WTC11 (cell line): ENCODE measurements at regions not wholly inside any gene's neighbourhood (a gene's known extent, or its start where the extent isn't known, plus 50 kb on each side); places are given as distances from the start of the nearest gene placed in this dataset.

Source experiments
- ATAC-seq: fragments of 200-7000 bp; cut with Tn5 transposase; 2 replicates; pipeline ENCODE4 v1.10.0; 2021; ENCODE audit warnings: mild to moderate bottlenecking, moderate library complexity
- CTCF ChIA-PET: fragments of 300-600 bp; sonication (Branson Sonifier 250); formaldehyde crosslinking; loops from one replicate; lab custom pipeline; 2021; ENCODE audit warnings: antibody characterized with exemption; lab: Charles Lee
- POLR2A ChIA-PET: fragments of 350-600 bp; sonication (Branson Sonifier 250); formaldehyde crosslinking; loops from one replicate; lab custom pipeline; 2021; ENCODE audit warnings: antibody characterized with exemption; lab: Charles Lee
- DNase-seq: peaks from one replicate; pipeline ENCODE4 v3.0.0; 2021; ENCODE audit warnings: low spot score
- H3K27ac Mint-ChIP-seq: 2 replicates; pipeline ENCODE4 v1.8.0; 2021; ENCODE audit warnings: mixed read lengths
- H3K27me3 Mint-ChIP-seq: 2 replicates; pipeline ENCODE4 v1.8.0; 2021; ENCODE audit warnings: low read depth, mild to moderate bottlenecking, moderate library complexity, mixed read lengths
- H3K36me3 Mint-ChIP-seq: 2 replicates; pipeline ENCODE4 v1.8.0; 2021; ENCODE audit warnings: mixed read lengths
- H3K4me1 Mint-ChIP-seq: 2 replicates; pipeline ENCODE4 v1.8.0; 2022; ENCODE audit warnings: mixed read lengths
- H3K4me3 Mint-ChIP-seq: 2 replicates; pipeline ENCODE4 v1.8.0; 2021; ENCODE audit warnings: mild to moderate bottlenecking, moderate library complexity, mixed read lengths
- H3K9me3 Mint-ChIP-seq: 2 replicates; pipeline ENCODE4 v1.8.0; 2021; ENCODE audit warnings: mixed read lengths
- AFF4 ChIP-seq: sonication (generic); formaldehyde crosslinking; IDR thresholded peaks from 2 replicates; pipeline ENCODE4 v1.8.1; 2023; ENCODE audit warnings: mild to moderate bottlenecking, missing genetic modification reagents, borderline replicate concordance
- ARID4B ChIP-seq: sonication (generic); formaldehyde crosslinking; IDR thresholded peaks from 2 replicates; pipeline ENCODE4 v1.8.0; 2023; ENCODE audit warnings: missing genetic modification reagents, mild to moderate bottlenecking, borderline replicate concordance
- ATF1 ChIP-seq: sonication (generic); formaldehyde crosslinking; IDR thresholded peaks from 2 replicates; pipeline ENCODE4 v1.8.1; 2023; ENCODE audit warnings: mild to moderate bottlenecking, moderate library complexity, missing genetic modification reagents
- CTCF ChIP-seq: fragments of 200-600 bp; IDR thresholded peaks from 2 replicates; pipeline ENCODE4 v1.8.0; 2022; ENCODE audit warnings: antibody characterized with exemption
- IRF1 ChIP-seq: sonication (generic); formaldehyde crosslinking; IDR thresholded peaks from 2 replicates; pipeline ENCODE4 v1.8.0; 2023; ENCODE audit warnings: missing genetic modification reagents
- IRF2 ChIP-seq: sonication (generic); formaldehyde crosslinking; IDR thresholded peaks from 2 replicates; pipeline ENCODE4 v1.8.0; 2022; ENCODE audit warnings: low read depth, missing genetic modification reagents, borderline replicate concordance
- KAT7 ChIP-seq: sonication (generic); formaldehyde crosslinking; IDR thresholded peaks from 2 replicates; pipeline ENCODE4 v1.8.1; 2023; ENCODE audit warnings: missing genetic modification reagents, mild to moderate bottlenecking, borderline replicate concordance
- MAX ChIP-seq: sonication (generic); formaldehyde crosslinking; IDR thresholded peaks from 2 replicates; pipeline ENCODE4 v1.8.0; 2022; ENCODE audit warnings: mild to moderate bottlenecking, missing genetic modification reagents
- MXD4 ChIP-seq: fragments of 250-450 bp; sonication (Bioruptor Pico); IDR thresholded peaks from 2 replicates; pipeline ENCODE4 v1.8.0; 2021; ENCODE audit warnings: mild to moderate bottlenecking, moderate library complexity, borderline replicate concordance
- NR3C1 ChIP-seq: sonication (generic); formaldehyde crosslinking; conservative IDR thresholded peaks from 2 replicates; pipeline ENCODE4 v1.8.1; 2023; ENCODE audit warnings: low read depth, mild to moderate bottlenecking, missing genetic modification reagents
- PREB ChIP-seq: sonication (generic); formaldehyde crosslinking; IDR thresholded peaks from 2 replicates; pipeline ENCODE4 v1.8.1; 2022; ENCODE audit warnings: mild to moderate bottlenecking, missing genetic modification reagents, moderate library complexity, borderline replicate concordance
- TEAD1 ChIP-seq: sonication (generic); formaldehyde crosslinking; IDR thresholded peaks from 2 replicates; pipeline ENCODE4 v1.8.0; 2022; ENCODE audit warnings: mild to moderate bottlenecking, missing genetic modification reagents
- TP53 ChIP-seq: sonication (generic); formaldehyde crosslinking; IDR thresholded peaks from 2 replicates; pipeline ENCODE4 v1.8.1; 2023; ENCODE audit warnings: mild to moderate bottlenecking, missing genetic modification reagents
- USF2 ChIP-seq: sonication (generic); formaldehyde crosslinking; IDR thresholded peaks from 2 replicates; pipeline ENCODE4 v1.8.1; 2023; ENCODE audit warnings: mild to moderate bottlenecking, missing genetic modification reagents, moderate library complexity
- ZNF121 ChIP-seq: sonication (generic); formaldehyde crosslinking; IDR thresholded peaks from 2 replicates; pipeline ENCODE4 v1.8.0; 2023; ENCODE audit warnings: missing genetic modification reagents
- ZNF219 ChIP-seq: sonication (generic); formaldehyde crosslinking; IDR thresholded peaks from 2 replicates; pipeline ENCODE4 v1.8.0; 2023; ENCODE audit warnings: missing genetic modification reagents, mild to moderate bottlenecking, borderline replicate concordance
- ZNF396 ChIP-seq: fragments of 250-450 bp; sonication (Bioruptor Pico); IDR thresholded peaks from 2 replicates; pipeline ENCODE4 v1.8.0; 2021; ENCODE audit warnings: mild to moderate bottlenecking, moderate library complexity, borderline replicate concordance

- no peak for DNase-seq
- Mint-ChIP-seq H3K27ac (no peak overlapping the region), H3K4me3 (no peak overlapping the region), H3K9me3 (no peaks in the 10 kb centered on the region), H3K27me3 (no peaks in the 10 kb centered on the region), H3K36me3 (no peaks in the 10 kb centered on the region), H3K4me1 (no peaks in the 10 kb centered on the region)
- CTCF ChIA-PET = interaction anchor here (0.6 to 1.7 kb wide), 3 partner anchors 53 to 986 kb away, joined by 3 to 8 read pairs (median 4); no protein-coding TSS in a partner anchor
- POLR2A ChIA-PET = no interaction called here
- TF ChIP-seq ZNF219 (CRISPR knock-in tag) (no peak), KAT7 (CRISPR knock-in tag) (no peak), MAX (CRISPR knock-in tag) (no peak), USF2 (no peak), TP53 (no peak), TEAD1 (CRISPR knock-in tag) (no peak), ZNF396 (CRISPR knock-in tag) (no peak), MXD4 (CRISPR knock-in tag) (no peak), PREB (CRISPR knock-in tag) (no peak), IRF2 (CRISPR knock-in tag) (no peak), NR3C1 (no peak), ARID4B (CRISPR knock-in tag) (no peak), AFF4 (CRISPR knock-in tag) (no peak), ATF1 (CRISPR knock-in tag) (no peak)
- no peak for ATAC-seq
Observed at GRCh38 chr1:30327370-30328099, 395.9 kb downstream of the MATN1 start.

GRCh38 chr1:30325999-30326398, 397.4 kb downstream of the MATN1 start:
- Mint-ChIP-seq H3K4me1 (no peaks in the 10 kb centered on the region), H3K27me3 (no peaks in the 10 kb centered on the region), H3K27ac (no peak overlapping the region), H3K9me3 (no peaks in the 10 kb centered on the region), H3K36me3 (no peaks in the 10 kb centered on the region), H3K4me3 (no peak overlapping the region)
- POLR2A ChIA-PET = no interaction called here
- CTCF ChIA-PET = no interaction called here
- TF ChIP-seq CTCF (no peak), IRF1 (CRISPR knock-in tag) (no peak), ZNF121 (CRISPR knock-in tag) (no peak)
- ATAC-seq (no peak), DNase-seq (no peak)
